HEK293 (cell line): ENCODE measurements at regions not wholly inside any gene's neighbourhood (a gene's known extent, or its start where the extent isn't known, plus 50 kb on each side); places are given as distances from the start of the nearest gene placed in this dataset.

Source experiments
- CTCF ChIA-PET: fragments of 350-600 bp; formaldehyde crosslinking; extraction: SDS; loops from one replicate; lab custom pipeline; 2021; ENCODE audit warnings: antibody characterized with exemption; lab: Yijun Ruan, JAX
- POLR2A ChIA-PET: fragments of 300-600 bp; formaldehyde crosslinking; extraction: SDS; loops from one replicate; lab custom pipeline; 2020; ENCODE audit warnings: antibody characterized with exemption, inconsistent platforms; lab: Yijun Ruan, JAX
- H3K27ac ChIP-seq: fragments of 200-500 bp; sonication (Bioruptor generic); 2 replicates; pipeline ENCODE4 v1.5.1; 2014; ENCODE audit warnings: low read depth, low read length, control low read depth, inconsistent platforms; ENCODE audit errors: extremely low read depth
- H3K36me3 ChIP-seq, 2 experiments: fragments of 200-500 bp in 1 of 2; sonication (Bioruptor generic) in 1 of 2; 1 replicate in 1 of 2; 2 replicates in 1 of 2; pipeline ENCODE4 v1.5.1; 2014 to 2017; ENCODE audit warnings: inconsistent platforms in 2 of 2, low read length in 2 of 2; ENCODE audit not compliant: control insufficient read depth in 2 of 2, insufficient read depth in 1 of 2
- H3K4me1 ChIP-seq: fragments of 200-500 bp; sonication (Bioruptor generic); 2 replicates; pipeline ENCODE4 v1.5.1; 2014; ENCODE audit warnings: mild to moderate bottlenecking, low read length, inconsistent platforms; ENCODE audit not compliant: control insufficient read depth, insufficient read depth
- H3K4me3 ChIP-seq: 2 replicates; pipeline ENCODE4 v1.5.1; 2011; ENCODE audit warnings: low read depth, mild to moderate bottlenecking, control low read depth, low read length, moderate library complexity
- H3K9me3 ChIP-seq: fragments of 200-500 bp; sonication (Bioruptor generic); 2 replicates; pipeline ENCODE4 v1.5.1; 2014; ENCODE audit warnings: low read depth, low read length, inconsistent platforms; ENCODE audit not compliant: control insufficient read depth, insufficient read depth
- KLF10 ChIP-seq: fragments of 450-650 bp; IDR thresholded peaks from 2 replicates; pipeline ENCODE4 v1.5.1; 2018; ENCODE audit warnings: missing biosample characterization, mild to moderate bottlenecking, missing genetic modification characterization
- REPIN1 ChIP-seq: fragments of 450-650 bp; formaldehyde crosslinking; IDR thresholded peaks from 2 replicates; pipeline ENCODE4 v1.5.1; 2017; ENCODE audit warnings: missing biosample characterization, missing genetic modification characterization, low read depth
- SALL2 ChIP-seq: fragments of 450-650 bp; formaldehyde crosslinking; IDR thresholded peaks from 2 replicates; pipeline ENCODE4 v1.5.0; 2017; ENCODE audit warnings: missing biosample characterization, mild to moderate bottlenecking, missing genetic modification characterization, borderline replicate concordance
- ZBTB17 ChIP-seq: fragments of 450-650 bp; formaldehyde crosslinking; IDR thresholded peaks from 2 replicates; pipeline ENCODE4 v1.5.1; 2016; ENCODE audit warnings: missing biosample characterization, missing genetic modification characterization
- ZBTB20 ChIP-seq: fragments of 450-650 bp; formaldehyde crosslinking; IDR thresholded peaks from 2 replicates; pipeline ENCODE4 v1.5.1; 2016; ENCODE audit warnings: missing biosample characterization, missing genetic modification characterization
- ZBTB48 ChIP-seq: fragments of 450-650 bp; formaldehyde crosslinking; IDR thresholded peaks from 2 replicates; pipeline ENCODE4 v1.5.1; 2016; ENCODE audit warnings: missing biosample characterization, missing genetic modification characterization
- ZBTB6 ChIP-seq: fragments of 450-650 bp; formaldehyde crosslinking; IDR thresholded peaks from 2 replicates; pipeline ENCODE4 v1.5.1; 2017; ENCODE audit warnings: missing biosample characterization, missing genetic modification characterization
- ZNF169 ChIP-seq: fragments of 450-650 bp; formaldehyde crosslinking; IDR thresholded peaks from 2 replicates; pipeline ENCODE4 v1.5.1; 2016; ENCODE audit warnings: missing biosample characterization, missing genetic modification characterization
- ZNF174 ChIP-seq: fragments of 450-650 bp; formaldehyde crosslinking; IDR thresholded peaks from 2 replicates; pipeline ENCODE4 v1.5.0; 2017; ENCODE audit warnings: missing biosample characterization, mild to moderate bottlenecking, missing genetic modification characterization
- ZNF19 ChIP-seq: fragments of 450-650 bp; formaldehyde crosslinking; IDR thresholded peaks from 2 replicates; pipeline ENCODE4; 2016; ENCODE audit warnings: missing biosample characterization, missing genetic modification characterization, low read depth
- ZNF214 ChIP-seq: fragments of 450-650 bp; formaldehyde crosslinking; IDR thresholded peaks from 2 replicates; pipeline ENCODE4 v1.5.1; 2017; ENCODE audit warnings: missing biosample characterization, mild to moderate bottlenecking, missing genetic modification characterization, borderline replicate concordance
- ZNF239 ChIP-seq: fragments of 450-650 bp; formaldehyde crosslinking; IDR thresholded peaks from 2 replicates; pipeline ENCODE4 v1.5.1; 2016; ENCODE audit warnings: missing biosample characterization, missing genetic modification characterization
- ZNF354C ChIP-seq: fragments of 450-650 bp; formaldehyde crosslinking; IDR thresholded peaks from 2 replicates; pipeline ENCODE4 v1.5.1; 2016; ENCODE audit warnings: missing biosample characterization, missing genetic modification characterization, low read depth, borderline replicate concordance
- ZNF394 ChIP-seq: fragments of 450-650 bp; formaldehyde crosslinking; IDR thresholded peaks from 2 replicates; pipeline ENCODE4 v1.5.1; 2016; ENCODE audit warnings: missing biosample characterization, missing genetic modification characterization, mild to moderate bottlenecking, moderate library complexity, borderline replicate concordance
- ZNF416 ChIP-seq: fragments of 450-650 bp; formaldehyde crosslinking; IDR thresholded peaks from 2 replicates; pipeline ENCODE4 v1.5.1; 2016; ENCODE audit warnings: missing biosample characterization, missing genetic modification characterization
- ZNF529 ChIP-seq: fragments of 450-650 bp; formaldehyde crosslinking; IDR thresholded peaks from 2 replicates; pipeline ENCODE4 v1.5.1; 2017; ENCODE audit warnings: missing genetic modification characterization, missing biosample characterization; ENCODE audit not compliant: insufficient replicate concordance
- ZNF561 ChIP-seq: fragments of 450-650 bp; IDR thresholded peaks from 2 replicates; pipeline ENCODE4 v1.5.1; 2018; ENCODE audit warnings: missing biosample characterization, missing genetic modification characterization, borderline replicate concordance
- ZNF596 ChIP-seq: fragments of 450-650 bp; IDR thresholded peaks from 2 replicates; pipeline ENCODE4 v1.5.0; 2018; ENCODE audit warnings: missing biosample characterization, mild to moderate bottlenecking, missing genetic modification characterization, moderate library complexity
- ZNF600 ChIP-seq: fragments of 450-650 bp; formaldehyde crosslinking; IDR thresholded peaks from 2 replicates; pipeline ENCODE4 v1.5.1; 2016; ENCODE audit warnings: missing biosample characterization, missing genetic modification characterization
- ZNF621 ChIP-seq: fragments of 450-650 bp; formaldehyde crosslinking; IDR thresholded peaks from 2 replicates; pipeline ENCODE4 v1.5.1; 2017; ENCODE audit warnings: missing biosample characterization, missing genetic modification characterization
- ZNF629 ChIP-seq: fragments of 450-650 bp; formaldehyde crosslinking; IDR thresholded peaks from 2 replicates; pipeline ENCODE4 v1.5.1; 2017; ENCODE audit warnings: missing biosample characterization, missing genetic modification characterization
- ZNF639 ChIP-seq: fragments of 450-650 bp; formaldehyde crosslinking; IDR thresholded peaks from 2 replicates; pipeline ENCODE4 v1.5.1; 2016; ENCODE audit warnings: missing biosample characterization, missing genetic modification characterization
- ZNF792 ChIP-seq: fragments of 450-650 bp; formaldehyde crosslinking; IDR thresholded peaks from 2 replicates; pipeline ENCODE4 v1.5.1; 2016; ENCODE audit warnings: missing biosample characterization, missing genetic modification characterization
- ZNF837 ChIP-seq: fragments of 450-650 bp; formaldehyde crosslinking; IDR thresholded peaks from 2 replicates; pipeline ENCODE4 v1.5.1; 2016; ENCODE audit warnings: missing biosample characterization, missing genetic modification characterization
- ZSCAN18 ChIP-seq: fragments of 450-650 bp; formaldehyde crosslinking; IDR thresholded peaks from 2 replicates; pipeline ENCODE4 v1.5.1; 2016; ENCODE audit warnings: missing biosample characterization, missing genetic modification characterization
- TF ChIP-seq, protein P1 (sequence below): fragments of 450-650 bp; formaldehyde crosslinking; IDR thresholded peaks from 2 replicates; pipeline ENCODE4 v1.5.1; 2016; ENCODE audit warnings: missing biosample characterization, missing genetic modification characterization
- TF ChIP-seq, protein P2 (sequence below): fragments of 450-650 bp; formaldehyde crosslinking; IDR thresholded peaks from 2 replicates; pipeline ENCODE4 v1.5.1; 2016; ENCODE audit warnings: missing biosample characterization, missing genetic modification characterization, low read depth
- TF ChIP-seq, protein P3 (sequence below): fragments of 450-650 bp; formaldehyde crosslinking; IDR thresholded peaks from 2 replicates; pipeline ENCODE4 v1.5.1; 2016; ENCODE audit warnings: missing biosample characterization, missing genetic modification characterization
- TF ChIP-seq, protein P4 (sequence below): fragments of 450-650 bp; formaldehyde crosslinking; IDR thresholded peaks from 2 replicates; pipeline ENCODE4 v1.5.1; 2016; ENCODE audit warnings: missing biosample characterization, missing genetic modification characterization

- H3K9me3 ChIP-seq = no peaks in the 10 kb centered on the region
- no peaks in the 10 kb centered on the region for H3K4me1 ChIP-seq
- CTCF ChIA-PET = no interaction called here
- POLR2A ChIA-PET = no interaction called here
- H3K27ac ChIP-seq = no peak overlapping the region
- no peaks in the 10 kb centered on the region for H3K36me3 ChIP-seq
- no peak overlapping the region for H3K4me3 ChIP-seq
- TF ChIP-seq ZNF174 (tag by site-specific recombination) (no peak), ZNF561 (tag by site-specific recombination) (no peak), ZBTB48 (no peak), ZNF239 (no peak), ZNF596 (no peak), ZBTB20 (tag by site-specific recombination) (no peak), ZNF639 (tag by site-specific recombination) (no peak), REPIN1 (no peak), ZNF600 (no peak), ZNF19 (tag by site-specific recombination) (no peak), ZNF169 (tag by site-specific recombination) (no peak), SALL2 (tag by site-specific recombination) (no peak), ZNF354C (tag by site-specific recombination) (no peak), ZNF621 (no peak), ZNF792 (tag by site-specific recombination) (no peak), ZNF529 (no peak), ZBTB17 (tag by site-specific recombination) (no peak), ZNF837 (tag by site-specific recombination) (no peak)
- TF ChIP-seq, protein P1, sequence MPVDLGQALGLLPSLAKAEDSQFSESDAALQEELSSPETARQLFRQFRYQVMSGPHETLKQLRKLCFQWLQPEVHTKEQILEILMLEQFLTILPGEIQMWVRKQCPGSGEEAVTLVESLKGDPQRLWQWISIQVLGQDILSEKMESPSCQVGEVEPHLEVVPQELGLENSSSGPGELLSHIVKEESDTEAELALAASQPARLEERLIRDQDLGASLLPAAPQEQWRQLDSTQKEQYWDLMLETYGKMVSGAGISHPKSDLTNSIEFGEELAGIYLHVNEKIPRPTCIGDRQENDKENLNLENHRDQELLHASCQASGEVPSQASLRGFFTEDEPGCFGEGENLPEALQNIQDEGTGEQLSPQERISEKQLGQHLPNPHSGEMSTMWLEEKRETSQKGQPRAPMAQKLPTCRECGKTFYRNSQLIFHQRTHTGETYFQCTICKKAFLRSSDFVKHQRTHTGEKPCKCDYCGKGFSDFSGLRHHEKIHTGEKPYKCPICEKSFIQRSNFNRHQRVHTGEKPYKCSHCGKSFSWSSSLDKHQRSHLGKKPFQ (tag by site-specific recombination) = no peak
Observed at GRCh38 chr3:75260-75659, 121.3 kb upstream of the CHL1 start.

GRCh38 chr3:79542-79941 is 117.0 kb upstream of the CHL1 start:
- ChIA-PET CTCF (interaction anchor here (1.2 kb wide), 1 partner anchor 275 kb away, joined by 4 read pairs; no protein-coding TSS in a partner anchor), POLR2A (no interaction called here)
- no peak overlapping the region for H3K27ac ChIP-seq
- H3K4me1 ChIP-seq = no peaks in the 10 kb centered on the region
- no peaks in the 10 kb centered on the region for H3K9me3 ChIP-seq
- H3K36me3 ChIP-seq = no peaks in the 10 kb centered on the region
- H3K4me3 ChIP-seq = no peak overlapping the region
- TF ChIP-seq, protein P2, sequence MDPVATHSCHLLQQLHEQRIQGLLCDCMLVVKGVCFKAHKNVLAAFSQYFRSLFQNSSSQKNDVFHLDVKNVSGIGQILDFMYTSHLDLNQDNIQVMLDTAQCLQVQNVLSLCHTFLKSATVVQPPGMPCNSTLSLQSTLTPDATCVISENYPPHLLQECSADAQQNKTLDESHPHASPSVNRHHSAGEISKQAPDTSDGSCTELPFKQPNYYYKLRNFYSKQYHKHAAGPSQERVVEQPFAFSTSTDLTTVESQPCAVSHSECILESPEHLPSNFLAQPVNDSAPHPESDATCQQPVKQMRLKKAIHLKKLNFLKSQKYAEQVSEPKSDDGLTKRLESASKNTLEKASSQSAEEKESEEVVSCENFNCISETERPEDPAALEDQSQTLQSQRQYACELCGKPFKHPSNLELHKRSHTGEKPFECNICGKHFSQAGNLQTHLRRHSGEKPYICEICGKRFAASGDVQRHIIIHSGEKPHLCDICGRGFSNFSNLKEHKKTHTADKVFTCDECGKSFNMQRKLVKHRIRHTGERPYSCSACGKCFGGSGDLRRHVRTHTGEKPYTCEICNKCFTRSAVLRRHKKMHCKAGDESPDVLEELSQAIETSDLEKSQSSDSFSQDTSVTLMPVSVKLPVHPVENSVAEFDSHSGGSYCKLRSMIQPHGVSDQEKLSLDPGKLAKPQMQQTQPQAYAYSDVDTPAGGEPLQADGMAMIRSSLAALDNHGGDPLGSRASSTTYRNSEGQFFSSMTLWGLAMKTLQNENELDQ = no peak
- TF ChIP-seq ZNF214 = no peak
- no peak for TF ChIP-seq ZSCAN18 (tag by site-specific recombination)
- TF ChIP-seq, protein P3, sequence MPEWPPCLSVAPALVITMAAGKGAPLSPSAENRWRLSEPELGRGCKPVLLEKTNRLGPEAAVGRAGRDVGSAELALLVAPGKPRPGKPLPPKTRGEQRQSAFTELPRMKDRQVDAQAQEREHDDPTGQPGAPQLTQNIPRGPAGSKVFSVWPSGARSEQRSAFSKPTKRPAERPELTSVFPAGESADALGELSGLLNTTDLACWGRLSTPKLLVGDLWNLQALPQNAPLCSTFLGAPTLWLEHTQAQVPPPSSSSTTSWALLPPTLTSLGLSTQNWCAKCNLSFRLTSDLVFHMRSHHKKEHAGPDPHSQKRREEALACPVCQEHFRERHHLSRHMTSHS (tag by site-specific recombination) = no peak
- TF ChIP-seq KLF10 (tag by site-specific recombination) = no peak
- no peak for TF ChIP-seq ZNF416
- TF ChIP-seq, protein P4, sequence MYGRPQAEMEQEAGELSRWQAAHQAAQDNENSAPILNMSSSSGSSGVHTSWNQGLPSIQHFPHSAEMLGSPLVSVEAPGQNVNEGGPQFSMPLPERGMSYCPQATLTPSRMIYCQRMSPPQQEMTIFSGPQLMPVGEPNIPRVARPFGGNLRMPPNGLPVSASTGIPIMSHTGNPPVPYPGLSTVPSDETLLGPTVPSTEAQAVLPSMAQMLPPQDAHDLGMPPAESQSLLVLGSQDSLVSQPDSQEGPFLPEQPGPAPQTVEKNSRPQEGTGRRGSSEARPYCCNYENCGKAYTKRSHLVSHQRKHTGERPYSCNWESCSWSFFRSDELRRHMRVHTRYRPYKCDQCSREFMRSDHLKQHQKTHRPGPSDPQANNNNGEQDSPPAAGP (tag by site-specific recombination) = no peak
- no peak for TF ChIP-seq ZBTB6 (tag by site-specific recombination)
- TF ChIP-seq ZNF394 (tag by site-specific recombination) = no peak
- TF ChIP-seq ZNF629 (tag by site-specific recombination) = no peak
